OCI-LY7 (cell line): ENCODE measurements at regions not wholly inside any gene's neighbourhood (a gene's known extent, or its start where the extent isn't known, plus 50 kb on each side); places are given as distances from the start of the nearest gene placed in this dataset.

Experiments used
- CTCF ChIP-seq: fragments of 200-600 bp; sonication (generic); conservative IDR thresholded peaks from 2 replicates; pipeline ENCODE4 v1.5.1; 2014; ENCODE audit warnings: mild to moderate bottlenecking, antibody characterized with exemption, low read length, moderate library complexity, mixed read lengths
- EZH2phosphoT487 ChIP-seq: fragments of 200-600 bp; sonication (generic); IDR thresholded peaks from 2 replicates; pipeline ENCODE4 v1.6.1; 2018; ENCODE audit warnings: low read depth, borderline replicate concordance, mild to moderate bottlenecking, mixed run types, antibody characterized with exemption, low read length, moderate library complexity, mixed read lengths

- TF ChIP-seq CTCF (no peak), EZH2phosphoT487 (no peak)
These were observed 128.7 kb downstream of the PPIAL4G start for GRCh38 chr1:148354284-148354912.
